ENCODE measurements at regions not wholly inside any gene's neighbourhood (a gene's known extent, or its start where the extent isn't known, plus 50 kb on each side); places are given as distances from the start of the nearest gene placed in this dataset.

DNA sequence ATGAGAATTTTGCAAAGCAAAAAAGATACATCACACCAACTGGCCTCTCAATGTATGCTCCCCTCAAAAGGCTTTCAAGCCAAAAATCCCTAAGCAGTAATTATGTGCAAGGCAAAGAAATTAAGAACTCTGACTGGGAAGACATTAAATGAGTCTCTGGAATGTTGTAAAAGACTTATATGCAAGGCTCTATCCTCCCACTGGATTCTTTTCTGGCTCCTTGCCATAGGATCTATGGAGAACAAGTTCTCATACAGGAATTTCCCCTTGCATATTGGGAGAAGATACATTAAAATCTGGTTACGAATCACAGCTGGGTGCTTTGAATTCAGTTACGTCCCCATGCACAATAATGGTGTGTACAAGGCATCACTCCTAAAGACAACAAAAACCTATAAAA is 73.4 kb upstream of the ATL2 start:
- no peak for DNase-seq (ENCODE audit: low read depth in 2 of 2)

DNA sequence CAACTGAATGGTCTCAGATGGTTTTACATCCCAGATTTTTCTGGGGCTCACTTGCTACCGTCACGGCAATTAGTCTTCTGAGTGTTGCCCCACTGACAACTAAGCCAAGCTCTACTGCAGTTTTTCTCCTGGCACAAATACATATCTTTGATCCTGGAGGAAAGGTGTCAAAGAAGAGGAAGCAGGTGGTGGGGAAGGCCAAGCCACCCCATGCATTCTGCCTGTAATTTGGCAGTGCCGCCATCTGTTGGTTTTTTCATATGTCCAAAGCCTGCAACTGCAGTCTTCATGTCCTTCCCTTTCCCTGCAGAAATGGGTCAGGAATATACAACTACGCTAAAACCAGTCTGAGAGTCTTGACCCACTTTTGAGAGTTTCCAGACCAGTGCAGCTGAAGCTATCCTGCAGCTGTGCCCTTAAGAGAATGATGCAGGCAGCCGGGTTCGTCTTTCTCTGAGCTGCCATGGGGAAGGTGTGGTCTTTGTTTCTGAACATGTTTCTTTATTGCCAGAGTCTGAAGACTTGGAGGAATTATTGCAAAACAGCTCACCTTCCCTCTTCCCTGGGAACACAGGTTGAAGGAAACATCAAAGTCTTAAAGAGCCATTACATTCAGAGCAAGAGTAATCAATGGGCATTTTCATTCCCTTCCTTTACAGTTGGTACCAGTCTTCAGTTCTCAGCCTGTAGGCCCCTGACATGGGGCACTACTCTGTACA is 71.8 kb upstream of the ATL2 start:
- DNase-seq (ENCODE audit: low read depth in 2 of 2), result no peak

DNA sequence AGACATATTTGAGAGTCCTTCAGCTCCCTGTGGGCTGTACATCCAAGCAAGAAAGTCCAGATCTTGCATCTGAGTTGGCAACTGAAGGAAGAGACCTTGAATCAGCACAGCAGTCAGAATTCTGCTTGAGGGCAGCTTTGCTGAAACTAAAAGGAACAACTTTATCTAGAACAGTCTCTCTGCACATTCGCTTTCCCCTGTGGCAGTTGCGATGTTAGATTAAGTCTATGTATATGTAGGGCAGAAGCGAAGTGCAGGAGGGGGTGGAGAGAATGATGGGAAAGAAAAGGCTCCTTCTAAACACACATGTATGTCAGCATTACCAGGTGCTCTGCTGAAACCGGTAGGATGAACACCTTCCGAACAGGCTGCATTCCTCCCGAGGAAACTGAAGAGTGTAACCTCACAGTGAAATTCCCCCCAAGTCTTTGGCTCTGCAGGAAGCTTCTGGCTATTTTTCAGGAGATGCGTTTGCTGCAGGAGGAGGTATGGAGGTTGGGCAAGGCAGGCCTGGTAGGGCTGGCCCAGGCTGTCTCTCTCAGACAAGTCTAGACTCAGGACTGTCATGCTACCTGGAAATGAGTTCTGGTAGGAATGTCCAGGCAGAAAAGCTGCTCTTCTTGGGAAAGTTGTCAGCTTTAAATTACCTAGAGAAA is 70.0 kb upstream of the ATL2 start:
- DNase-seq (ENCODE audit: low read depth in 2 of 2), result no peak

DNA sequence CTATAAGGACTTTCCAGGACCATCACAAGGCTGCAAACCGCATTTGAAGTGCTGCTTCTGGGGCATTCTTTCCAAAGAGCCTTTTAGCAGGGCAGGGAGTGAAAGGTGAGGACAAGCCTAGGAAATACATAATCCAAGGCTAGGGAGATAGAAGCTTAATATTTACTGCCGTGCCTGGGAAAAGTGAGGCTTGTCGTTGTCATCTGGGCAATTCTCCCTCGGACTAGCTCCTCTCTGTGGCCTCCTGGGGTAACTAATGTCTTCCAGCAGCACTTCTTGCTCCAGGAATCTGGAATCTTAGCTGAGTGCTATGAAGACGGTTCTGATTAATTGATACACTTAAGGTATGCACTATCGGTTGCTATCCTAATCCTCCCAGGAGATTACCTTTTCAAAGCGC is 69.3 kb upstream of the ATL2 start:
- DNase-seq (ENCODE audit: low read depth in 2 of 2), result no peak

GRCh38 chr2:38444247-38444646 is 67.2 kb upstream of the ATL2 start:
- DNase-seq (ENCODE audit: low read depth in 2 of 2), result no peak

GRCh38 chr2:38442643-38443541 is 65.8 kb upstream of the ATL2 start:
- DNase-seq (ENCODE audit: low read depth in 2 of 2), result no peak

- DNase-seq (ENCODE audit: low read depth in 2 of 2), result no peak
Observed at GRCh38 chr2:38441346-38441745, 64.3 kb upstream of the ATL2 start.

GRCh38 chr2:38440655-38441054 is 63.6 kb upstream of the ATL2 start:
- DNase-seq (ENCODE audit: low read depth in 2 of 2), result no peak

DNA sequence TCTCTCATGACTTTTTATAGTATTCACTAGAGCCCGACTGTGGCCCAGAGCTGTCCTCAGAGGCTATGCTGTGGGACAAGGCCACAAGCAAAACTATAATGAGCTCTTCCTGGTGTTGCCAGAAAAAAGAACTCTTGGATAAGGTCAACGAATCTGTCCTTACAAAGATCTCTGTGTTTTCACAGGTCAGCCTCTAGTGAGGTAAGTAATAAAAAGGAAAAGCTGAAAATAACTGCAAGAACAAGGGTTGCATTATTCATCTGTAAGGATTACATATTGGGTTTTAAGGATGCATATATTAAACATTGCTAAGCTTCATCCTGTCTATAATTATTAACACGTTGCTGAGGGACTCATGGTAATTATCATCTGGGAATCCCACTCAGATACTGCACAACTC is 62.8 kb upstream of the ATL2 start:
- DNase-seq (ENCODE audit: low read depth in 2 of 2), result no peak

- DNase-seq (ENCODE audit: low read depth in 2 of 2), result no peak
Observed at GRCh38 chr2:38438883-38439612, 62.0 kb upstream of the ATL2 start.

DNA sequence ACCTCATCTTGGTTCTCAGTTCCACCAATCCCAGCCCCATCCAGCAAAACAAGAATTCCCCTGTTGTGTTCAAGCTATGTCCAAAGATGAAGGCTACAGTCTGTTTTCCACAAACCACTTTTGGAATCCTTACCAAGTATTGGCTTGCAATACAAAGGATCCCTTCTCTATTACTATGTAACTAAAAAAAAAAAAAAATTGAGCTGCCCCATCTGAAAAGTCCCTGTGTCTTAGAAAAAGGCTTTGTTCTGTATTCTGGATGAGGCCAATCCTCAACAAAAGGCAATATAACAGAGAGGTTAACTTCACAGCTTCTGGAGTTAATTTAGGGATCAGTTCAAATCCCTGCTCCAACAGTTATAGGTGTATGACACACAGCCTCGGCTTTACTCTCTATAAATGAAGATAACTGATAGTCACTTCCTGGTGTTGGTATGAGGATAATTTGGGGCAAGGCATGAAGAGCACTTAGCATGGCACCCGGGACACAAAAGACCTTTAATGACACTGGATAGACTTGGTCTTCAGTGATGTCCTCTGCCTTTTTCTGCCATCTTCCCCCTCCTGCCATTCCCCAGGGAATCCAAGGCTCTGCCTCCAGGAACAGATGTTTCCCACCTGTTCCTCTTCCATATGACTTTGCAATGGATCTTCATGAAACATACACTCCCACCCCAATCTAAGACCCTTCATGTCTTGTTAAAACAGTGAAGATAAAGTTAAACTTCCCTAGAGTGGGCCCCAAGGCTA is 61.2 kb upstream of the ATL2 start:
- no peak for DNase-seq (ENCODE audit: low read depth in 2 of 2)

DNA sequence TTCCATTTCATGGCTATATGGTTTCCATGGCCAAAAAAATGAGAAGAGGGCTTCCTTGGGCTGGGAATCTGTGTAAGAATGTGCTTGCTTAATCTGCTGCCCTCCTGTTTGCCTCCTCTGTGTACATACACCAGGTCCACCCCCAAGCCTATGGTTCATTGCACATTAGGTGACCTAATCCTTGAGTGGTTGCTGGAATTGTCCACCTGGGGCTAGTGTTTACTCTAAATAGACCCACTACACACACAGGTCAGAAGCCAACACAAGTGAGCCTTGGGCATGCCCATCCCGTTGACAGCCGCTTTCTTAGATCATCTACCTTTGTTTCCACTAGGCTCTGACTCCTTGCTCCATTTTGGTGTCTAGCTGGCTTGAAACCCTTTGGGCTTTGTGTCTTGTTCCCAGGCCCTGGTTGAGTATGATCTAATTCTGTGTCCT is 59.2 kb upstream of the ATL2 start:
- no peak for DNase-seq (ENCODE audit: low read depth in 2 of 2)

DNA sequence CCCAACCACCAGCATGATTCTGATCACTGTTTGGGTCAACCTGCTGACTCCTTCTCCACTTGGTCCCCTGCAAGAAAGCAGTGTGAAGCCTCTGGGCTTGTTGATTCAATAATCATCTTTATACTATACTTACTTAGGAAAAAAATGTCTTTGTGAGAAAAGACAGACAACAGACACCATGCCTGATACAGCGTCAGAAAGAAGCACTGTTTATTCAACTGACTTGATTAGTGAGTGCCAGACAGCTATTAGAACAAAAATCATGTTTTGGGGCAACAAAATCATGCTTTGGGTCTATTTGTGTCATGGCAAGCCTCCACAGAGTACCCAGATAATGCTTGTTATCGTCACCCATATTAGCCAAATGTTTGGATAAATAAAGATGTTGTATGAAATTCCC is 58.7 kb upstream of the ATL2 start:
- no peak for DNase-seq (ENCODE audit: low read depth in 2 of 2)

DNA sequence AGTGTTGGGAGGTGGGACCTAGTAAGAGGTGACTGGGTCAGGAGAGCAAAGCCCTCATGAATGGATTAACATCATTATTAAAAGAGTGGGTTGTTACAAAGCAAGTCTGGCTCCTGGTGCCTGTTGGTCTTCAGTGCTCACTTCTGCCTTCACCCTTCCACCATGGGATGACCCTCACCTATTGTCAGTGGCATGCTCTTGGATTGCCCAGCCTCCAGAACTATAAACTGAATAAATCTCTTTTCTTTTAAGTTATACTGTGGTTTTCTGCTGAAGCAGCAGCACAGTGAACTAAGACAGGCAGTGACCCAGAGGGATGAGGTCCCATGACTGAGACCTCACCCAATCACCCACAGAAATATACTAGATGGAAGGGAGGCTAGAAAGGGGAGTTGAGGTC is 57.5 kb upstream of the ATL2 start:
- no peak for DNase-seq (ENCODE audit: low read depth in 2 of 2)

DNA sequence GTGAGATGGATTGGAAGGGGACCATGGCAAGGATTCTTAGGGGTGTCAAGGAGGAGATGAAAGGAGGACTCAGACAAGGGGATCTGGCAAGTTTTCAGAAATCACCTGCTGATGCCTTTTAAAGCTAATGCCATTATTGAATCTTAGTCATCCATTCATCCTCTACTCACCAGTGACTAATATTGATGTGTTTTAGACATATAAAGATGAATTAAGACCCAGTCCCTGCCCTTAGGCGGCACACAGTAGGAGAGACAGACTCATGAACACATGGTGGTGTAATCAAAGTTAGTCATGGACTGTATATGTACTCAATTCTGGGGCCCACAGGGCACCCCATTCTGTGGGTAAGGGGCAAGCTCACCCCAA is 56.5 kb upstream of the ATL2 start:
- DNase-seq (ENCODE audit: low read depth in 2 of 2), result no peak

DNA sequence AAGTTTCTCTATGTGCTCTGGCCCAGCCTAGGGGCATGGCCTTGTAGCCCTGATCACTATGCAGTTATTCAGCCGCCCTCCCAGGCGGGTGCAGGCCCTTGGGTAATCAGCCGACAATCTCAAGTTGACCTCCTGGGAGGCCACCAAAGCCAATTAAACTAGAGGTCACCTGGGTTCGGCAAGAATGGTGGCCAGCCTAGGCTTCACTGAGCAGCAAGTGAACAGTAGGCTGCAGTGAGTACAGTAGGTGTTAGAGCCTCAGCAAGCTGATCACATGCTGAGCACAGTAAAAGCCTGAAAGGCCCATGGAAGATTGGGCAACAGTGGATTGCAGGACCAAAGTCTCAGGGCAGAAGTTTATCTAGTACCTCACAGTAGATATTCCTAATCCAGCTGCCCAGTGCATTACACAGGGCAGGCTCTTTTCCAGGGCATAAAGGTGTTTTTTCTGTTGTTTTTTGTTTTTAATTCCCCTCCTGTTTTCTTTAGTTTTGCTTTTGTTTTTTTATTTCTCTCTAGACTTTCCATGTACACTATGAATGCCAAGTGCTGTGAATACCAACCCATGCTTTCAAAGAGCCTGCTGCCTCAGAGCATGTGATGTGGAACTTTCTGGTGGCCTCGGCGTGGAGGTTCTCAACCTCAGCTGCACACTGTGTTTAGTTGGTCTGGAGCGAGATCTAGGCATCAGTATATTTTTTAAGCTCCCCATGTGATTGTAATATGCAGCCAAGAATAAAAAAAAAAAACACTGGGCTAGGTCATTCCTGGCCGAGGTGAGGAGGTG is 55.9 kb upstream of the ATL2 start:
- DNase-seq (ENCODE audit: low read depth in 2 of 2), result no peak

DNA sequence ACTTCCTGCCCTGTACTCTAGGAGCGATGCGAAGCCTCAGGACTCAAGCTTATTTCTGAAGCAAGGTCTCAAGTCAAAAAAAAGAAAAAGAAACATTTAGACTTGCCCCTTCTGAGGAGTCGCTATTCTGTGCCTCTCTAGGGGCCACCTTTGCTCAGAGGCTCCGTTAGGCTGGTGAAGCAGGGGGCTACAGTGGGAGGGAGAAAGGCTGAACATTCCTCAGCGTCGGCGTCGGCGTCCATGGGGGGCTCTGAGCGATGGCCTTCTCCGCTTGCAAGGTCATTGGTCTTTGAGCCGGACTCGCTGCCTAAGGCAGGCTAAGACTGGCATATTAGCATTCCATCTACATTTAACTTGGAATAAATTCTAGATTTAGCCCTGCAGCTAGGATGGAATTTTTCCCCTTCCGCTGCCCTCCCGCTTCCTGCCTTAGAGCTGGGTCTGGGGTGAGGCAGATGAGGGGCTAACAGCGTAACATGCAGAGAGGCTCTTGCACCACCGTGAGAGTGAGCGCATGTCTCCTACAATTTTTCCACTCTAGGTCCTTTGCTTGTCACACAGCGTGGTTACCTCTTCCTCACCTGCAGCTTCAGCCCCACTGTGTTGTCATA is 53.6 kb upstream of the ATL2 start:
- DNase-seq (ENCODE audit: low read depth in 2 of 2), result no peak

DNA sequence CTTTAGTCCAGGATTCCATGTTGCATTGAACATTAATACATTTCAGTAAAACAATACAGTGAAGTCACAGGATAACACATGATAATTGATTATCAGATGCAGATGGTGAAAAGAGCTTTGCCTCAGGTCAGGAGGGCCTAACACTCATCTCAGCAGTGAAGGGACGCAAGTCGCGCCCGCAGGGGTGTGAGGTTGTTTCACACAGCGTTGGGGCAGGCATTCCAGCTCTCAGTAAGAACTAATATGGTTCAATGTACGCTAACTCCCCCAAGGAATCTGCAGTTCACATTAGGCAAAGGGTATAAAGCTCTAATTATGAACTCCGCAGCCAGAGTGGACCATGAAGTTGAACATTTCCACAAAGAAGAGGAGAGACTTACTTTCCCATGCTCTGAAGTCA is 53.1 kb upstream of the ATL2 start:
- DNase-seq (ENCODE audit: low read depth in 2 of 2), result no peak

DNA sequence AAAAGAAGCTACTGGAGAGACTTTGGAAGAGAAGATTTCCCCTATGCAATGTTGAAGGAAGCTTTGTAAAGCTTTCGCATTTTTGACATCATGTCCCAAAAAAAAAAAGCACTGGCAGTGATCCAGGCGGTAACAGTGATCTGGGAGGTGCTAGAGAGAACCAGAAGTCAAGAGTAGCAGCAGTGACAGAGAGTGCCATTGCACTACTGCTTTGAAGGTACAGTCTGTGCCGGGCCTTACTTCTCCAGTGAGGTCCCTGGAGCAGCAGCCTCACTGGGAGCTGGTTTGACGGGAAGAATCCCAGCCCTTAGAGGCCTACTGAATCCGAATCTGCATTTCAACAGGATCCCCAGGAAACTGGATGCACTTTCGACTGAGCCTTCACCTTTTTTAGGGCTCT is 50.9 kb upstream of the ATL2 start:
- no peak for DNase-seq (ENCODE audit: low read depth in 2 of 2)

DNA sequence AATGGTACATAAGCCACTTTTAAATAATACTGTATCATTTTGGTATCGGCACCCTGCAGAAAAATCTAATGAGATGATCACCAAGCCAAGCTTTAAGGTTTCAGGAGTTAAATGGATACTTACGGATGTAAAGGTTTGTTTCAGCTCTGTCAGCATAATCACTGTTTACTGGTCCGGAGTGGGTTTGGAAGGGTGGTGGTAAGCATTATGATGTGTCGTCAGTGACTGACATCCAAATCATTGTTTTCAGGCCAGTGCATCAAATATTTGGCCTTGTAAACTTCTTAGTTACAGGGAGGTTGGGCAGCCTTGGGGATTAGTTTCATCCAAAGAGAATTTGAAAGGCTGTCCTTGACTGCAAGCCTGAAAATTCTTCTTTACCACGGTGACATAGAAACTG is 50.0 kb upstream of the ATL2 start:
- no peak for DNase-seq (ENCODE audit: low read depth in 2 of 2)

Data from stimulated activated CD8-positive, alpha-beta memory T cell treated with anti-CD3 and anti-CD28 coated beads, Interleukin-15, amount 100 ng/mL, for 4 hours (primary cell).